ENCODE measurements at regions not wholly inside any gene's neighbourhood (a gene's known extent, or its start where the extent isn't known, plus 50 kb on each side); places are given as distances from the start of the nearest gene placed in this dataset.

GRCh38 chr5:27911216-27911615, 872.8 kb upstream of the CDH9 start:
- H3K27me3 Mint-ChIP-seq = no peaks in the 10 kb centered on the region
- TF ChIP-seq, protein P1, sequence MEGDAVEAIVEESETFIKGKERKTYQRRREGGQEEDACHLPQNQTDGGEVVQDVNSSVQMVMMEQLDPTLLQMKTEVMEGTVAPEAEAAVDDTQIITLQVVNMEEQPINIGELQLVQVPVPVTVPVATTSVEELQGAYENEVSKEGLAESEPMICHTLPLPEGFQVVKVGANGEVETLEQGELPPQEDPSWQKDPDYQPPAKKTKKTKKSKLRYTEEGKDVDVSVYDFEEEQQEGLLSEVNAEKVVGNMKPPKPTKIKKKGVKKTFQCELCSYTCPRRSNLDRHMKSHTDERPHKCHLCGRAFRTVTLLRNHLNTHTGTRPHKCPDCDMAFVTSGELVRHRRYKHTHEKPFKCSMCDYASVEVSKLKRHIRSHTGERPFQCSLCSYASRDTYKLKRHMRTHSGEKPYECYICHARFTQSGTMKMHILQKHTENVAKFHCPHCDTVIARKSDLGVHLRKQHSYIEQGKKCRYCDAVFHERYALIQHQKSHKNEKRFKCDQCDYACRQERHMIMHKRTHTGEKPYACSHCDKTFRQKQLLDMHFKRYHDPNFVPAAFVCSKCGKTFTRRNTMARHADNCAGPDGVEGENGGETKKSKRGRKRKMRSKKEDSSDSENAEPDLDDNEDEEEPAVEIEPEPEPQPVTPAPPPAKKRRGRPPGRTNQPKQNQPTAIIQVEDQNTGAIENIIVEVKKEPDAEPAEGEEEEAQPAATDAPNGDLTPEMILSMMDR (IDR thresholded peaks at IDR 0.05) = no peak
- Histone ChIP-seq H3K9me3 (ENCODE audit: control insufficient read depth in 1 of 2, insufficient read depth in 1 of 2, low read length in 2 of 2) (peaks cover 0 to 8% of the 10 kb centered on the region in 2 experiments), H3K36me3 (ENCODE audit: insufficient read depth, low read length) (no peaks in the 10 kb centered on the region), H3K4me1 (ENCODE audit: insufficient read depth, low read length) (no peaks in the 10 kb centered on the region), H3K27me3 (ENCODE audit: control insufficient read depth in 1 of 2, insufficient read depth in 2 of 2, low read length in 2 of 2) (no peaks in the 10 kb centered on the region), H3K27ac (ENCODE audit: low read depth in 1 of 2, low read length in 2 of 2) (no peak overlapping the region), H3K4me3 (ENCODE audit: low read length) (no peak overlapping the region)
- no peak overlapping the region for H3K27ac Mint-ChIP-seq
- DNase-seq = no peak
- no peaks in the 10 kb centered on the region for H3K36me3 Mint-ChIP-seq (ENCODE audit: low read depth)
- no peak overlapping the region for H3K4me3 Mint-ChIP-seq
- POLR2A ChIA-PET = no interaction called here
- intact Hi-C loops (cut with DNase I, micrococcal nuclease) = no loop called here
- CTCF ChIA-PET = no interaction called here
- no peaks in the 10 kb centered on the region for H3K4me1 Mint-ChIP-seq (ENCODE audit: low read depth)
- peaks cover 8% of the 10 kb centered on the region for H3K9me3 Mint-ChIP-seq
- no peak for ATAC-seq (ENCODE audit: poor library complexity)

- POLR2A ChIA-PET = no interaction called here
- no peaks in the 10 kb centered on the region for H3K36me3 Mint-ChIP-seq (ENCODE audit: low read depth)
- CTCF ChIA-PET = no interaction called here
- no peak overlapping the region for H3K27ac Mint-ChIP-seq
- H3K4me1 Mint-ChIP-seq (ENCODE audit: low read depth) = no peaks in the 10 kb centered on the region
- no peak overlapping the region for H3K27ac ChIP-seq (ENCODE audit: low read depth in 1 of 2, low read length in 2 of 2)
- H3K4me3 ChIP-seq (ENCODE audit: low read length) = no peak overlapping the region
- no peaks in the 10 kb centered on the region for H3K4me1 ChIP-seq (ENCODE audit: insufficient read depth, low read length)
- TF ChIP-seq, protein P1 (IDR thresholded peaks at IDR 0.05) = no peak
- DNase-seq (no peak), ATAC-seq (ENCODE audit: poor library complexity) (no peak)
- no peaks in the 10 kb centered on the region for H3K36me3 ChIP-seq (ENCODE audit: insufficient read depth, low read length)
- no peak overlapping the region for H3K4me3 Mint-ChIP-seq
- no peaks in the 10 kb centered on the region for H3K27me3 Mint-ChIP-seq
- no peaks in the 10 kb centered on the region for H3K27me3 ChIP-seq (ENCODE audit: control insufficient read depth in 1 of 2, insufficient read depth in 2 of 2, low read length in 2 of 2)
- H3K9me3 ChIP-seq (ENCODE audit: control insufficient read depth in 1 of 2, insufficient read depth in 1 of 2, low read length in 2 of 2) = peaks cover 0 to 8% of the 10 kb centered on the region in 2 experiments
- H3K9me3 Mint-ChIP-seq = peaks cover 11% of the 10 kb centered on the region
- intact Hi-C loops (cut with DNase I, micrococcal nuclease) = no loop called here
Observed at GRCh38 chr5:27908341-27908740, 870.0 kb upstream of the CDH9 start.

DNA sequence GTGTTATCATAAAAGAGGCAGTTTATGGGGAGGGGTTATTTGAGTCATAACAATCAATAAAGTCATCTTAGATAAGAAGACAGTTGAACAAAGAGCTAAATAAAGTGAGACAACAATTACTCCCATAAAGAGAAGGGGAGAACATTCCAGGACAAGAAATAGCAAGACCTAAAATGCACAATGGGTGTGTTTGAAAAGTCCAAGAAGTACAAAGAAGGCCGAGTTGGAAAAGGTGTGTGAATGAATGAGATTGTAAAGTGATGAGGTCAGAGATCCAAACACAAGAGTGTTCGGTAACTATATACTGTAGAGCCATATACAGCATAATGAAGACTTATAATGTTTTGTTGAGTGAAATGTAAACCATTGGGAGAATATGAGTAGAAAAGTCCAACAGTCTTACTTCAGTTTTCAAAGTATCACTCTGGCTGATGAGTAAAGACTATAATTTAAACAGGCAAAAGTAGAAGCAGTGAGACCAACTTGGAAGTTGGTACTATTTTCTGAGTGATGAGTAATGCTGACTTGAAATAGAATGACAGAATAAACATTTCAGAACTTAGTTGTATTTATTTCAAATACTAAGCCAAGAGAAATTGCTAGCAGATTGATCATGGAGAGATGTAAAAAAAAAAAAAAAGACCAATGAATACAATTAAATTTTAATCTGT, 868.7 kb upstream of the CDH9 start:
- Histone ChIP-seq H3K27ac (ENCODE audit: low read depth in 1 of 2, low read length in 2 of 2) (no peak overlapping the region), H3K4me1 (ENCODE audit: insufficient read depth, low read length) (no peaks in the 10 kb centered on the region), H3K9me3 (ENCODE audit: control insufficient read depth in 1 of 2, insufficient read depth in 1 of 2, low read length in 2 of 2) (peaks cover 0 to 5% of the 10 kb centered on the region in 2 experiments), H3K27me3 (ENCODE audit: control insufficient read depth in 1 of 2, insufficient read depth in 2 of 2, low read length in 2 of 2) (no peaks in the 10 kb centered on the region), H3K4me3 (ENCODE audit: low read length) (no peak overlapping the region), H3K36me3 (ENCODE audit: insufficient read depth, low read length) (no peaks in the 10 kb centered on the region)
- ChIA-PET CTCF (no interaction called here), POLR2A (no interaction called here)
- Mint-ChIP-seq H3K4me3 (no peak overlapping the region), H3K36me3 (ENCODE audit: low read depth) (no peaks in the 10 kb centered on the region), H3K4me1 (ENCODE audit: low read depth) (no peaks in the 10 kb centered on the region), H3K9me3 (peaks cover 16% of the 10 kb centered on the region), H3K27me3 (no peaks in the 10 kb centered on the region), H3K27ac (no peak overlapping the region)
- TF ChIP-seq, protein P1 (IDR thresholded peaks at IDR 0.05) = no peak
- intact Hi-C loops (cut with DNase I, micrococcal nuclease) = no loop called here
- no peak for DNase-seq
- ATAC-seq (ENCODE audit: poor library complexity) = no peak

Measured in CD4-positive, alpha-beta T cell (primary cell).